GM18502 (cell line): ENCODE measurements at regions not wholly inside any gene's neighbourhood (a gene's known extent, or its start where the extent isn't known, plus 50 kb on each side); places are given as distances from the start of the nearest gene placed in this dataset.

Experiments
- ATAC-seq: cut with Tn5 transposase; IDR thresholded peaks from one replicate; pipeline ENCODE4 v1.9.1; 2021; ENCODE audit warnings: mild to moderate bottlenecking; ENCODE audit not compliant: unreplicated experiment, poor library complexity

DNA sequence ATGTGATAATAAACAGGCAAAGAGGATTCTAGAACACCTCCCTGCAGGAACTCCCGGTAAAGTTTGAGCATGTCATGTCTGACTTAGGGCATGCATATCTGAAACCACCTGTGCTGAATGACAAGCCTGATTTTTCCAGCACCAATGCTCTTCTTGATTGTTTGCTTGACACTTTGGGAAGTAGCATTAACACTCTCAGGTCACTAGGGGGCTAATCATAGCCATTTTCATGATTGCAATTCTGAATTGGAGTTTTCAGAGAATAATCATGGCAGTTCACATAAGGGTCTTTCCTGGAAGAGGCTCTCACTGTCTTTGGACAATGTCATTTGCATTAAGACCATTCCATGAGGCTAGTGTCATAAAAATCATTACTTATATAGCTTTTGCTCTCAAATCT is 234.4 kb upstream of the MTNR1B start:
- no peak for ATAC-seq

DNA sequence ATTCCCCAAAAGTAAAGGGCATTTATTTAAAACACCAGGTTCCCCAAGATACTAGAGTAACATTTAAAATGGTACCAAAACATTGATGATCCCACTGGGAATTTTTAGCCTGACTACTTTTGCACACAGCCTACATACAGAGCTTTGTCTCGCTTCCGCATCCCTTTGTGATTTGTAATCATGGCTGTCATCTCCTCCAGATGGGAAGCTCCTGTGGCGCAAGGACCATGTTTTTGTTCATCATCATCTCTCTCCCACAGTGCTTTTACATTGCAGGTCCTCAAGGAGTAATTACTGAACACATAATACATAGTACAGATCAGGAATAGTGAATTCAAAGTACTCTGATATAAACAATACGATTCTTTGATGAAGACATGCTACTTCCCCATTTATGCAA is 231.2 kb upstream of the MTNR1B start:
- no peak for ATAC-seq

DNA sequence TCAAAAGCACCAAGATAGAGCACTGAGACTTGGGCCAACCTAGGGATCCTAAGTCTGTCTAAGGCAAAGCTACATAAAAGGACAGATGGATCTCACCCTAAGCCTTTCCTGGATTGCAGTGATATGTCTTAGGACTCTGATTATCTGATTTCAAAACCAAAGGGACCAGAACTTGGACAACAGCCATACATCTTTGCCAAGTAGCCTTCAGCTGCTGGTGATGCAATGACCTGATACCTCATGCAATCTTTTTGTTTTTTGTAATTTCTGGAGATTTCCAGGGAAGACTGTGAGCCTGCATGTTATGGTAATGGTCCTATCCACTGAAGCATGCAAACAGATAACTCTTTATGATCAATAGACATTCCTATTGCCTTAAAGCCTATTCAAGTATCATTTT is 230.4 kb upstream of the MTNR1B start:
- no peak for ATAC-seq

DNA sequence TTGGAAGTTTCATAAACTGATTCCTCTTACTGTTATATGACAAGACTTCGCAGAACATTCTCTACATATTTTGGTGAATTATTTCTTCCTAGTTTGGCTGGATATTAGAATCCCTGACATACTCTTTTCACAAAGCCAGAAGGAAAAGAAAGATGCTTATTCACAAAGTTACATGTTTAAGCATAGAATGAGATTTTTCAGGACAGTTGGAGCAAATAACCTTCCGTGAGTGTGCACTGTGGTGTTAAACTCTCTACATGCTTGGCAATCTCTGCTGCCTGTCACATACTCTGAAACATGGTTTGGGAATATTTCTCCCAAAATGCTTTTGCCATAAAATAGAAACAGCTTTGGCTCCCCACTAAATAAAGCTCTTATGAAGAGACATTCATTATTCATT is 230.0 kb upstream of the MTNR1B start:
- ATAC-seq = no peak

DNA sequence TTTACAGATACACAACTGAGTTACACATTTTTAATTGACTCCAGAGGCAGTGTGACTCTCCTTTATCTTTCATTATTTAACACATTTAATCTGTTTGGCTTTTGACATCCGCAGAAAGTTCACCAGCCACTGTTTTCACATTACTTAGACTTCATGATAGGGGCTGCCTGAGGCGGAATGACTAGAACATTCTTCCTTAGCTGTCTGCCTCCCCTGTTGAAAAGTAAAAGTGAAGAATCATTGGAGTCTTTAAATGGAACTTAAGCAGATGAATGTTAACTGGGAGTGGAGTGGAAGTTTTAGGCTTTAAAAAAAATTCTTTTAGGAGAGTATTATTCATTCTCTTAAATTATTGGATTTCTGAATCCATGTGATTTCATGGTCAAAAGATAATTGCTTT is 229.2 kb upstream of the MTNR1B start:
- ATAC-seq = no peak

DNA sequence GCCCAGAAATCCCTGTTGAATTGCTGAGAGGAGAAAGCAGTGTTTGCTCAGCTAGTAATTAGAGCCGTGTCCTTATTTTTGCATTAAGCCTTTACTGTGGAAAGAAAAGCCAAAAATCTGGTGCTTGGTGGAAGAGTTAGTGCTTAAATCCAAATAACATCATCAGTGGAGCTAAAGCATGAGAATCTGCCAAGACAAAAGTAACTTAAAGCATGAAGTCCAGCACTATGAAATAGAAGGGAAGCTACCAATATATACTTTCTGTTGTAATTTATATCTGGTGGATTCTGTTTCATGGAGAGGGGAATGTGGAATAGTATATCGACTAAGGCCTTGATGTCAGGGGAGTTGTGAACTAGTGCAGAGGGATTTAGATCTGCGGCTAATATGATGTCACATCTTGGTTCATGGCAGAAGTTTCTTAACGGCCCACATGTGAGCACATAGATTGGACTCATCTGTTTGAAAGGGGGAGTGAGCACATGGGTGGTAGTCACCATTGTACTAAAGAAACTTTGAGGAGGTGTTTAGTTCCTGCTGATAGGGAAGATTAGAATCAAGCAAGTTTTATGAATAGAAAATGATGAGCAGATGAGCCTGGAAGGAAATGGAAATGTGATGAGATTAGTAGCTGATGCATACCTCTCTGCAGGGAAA is 224.4 kb upstream of the MTNR1B start:
- no peak for ATAC-seq

DNA sequence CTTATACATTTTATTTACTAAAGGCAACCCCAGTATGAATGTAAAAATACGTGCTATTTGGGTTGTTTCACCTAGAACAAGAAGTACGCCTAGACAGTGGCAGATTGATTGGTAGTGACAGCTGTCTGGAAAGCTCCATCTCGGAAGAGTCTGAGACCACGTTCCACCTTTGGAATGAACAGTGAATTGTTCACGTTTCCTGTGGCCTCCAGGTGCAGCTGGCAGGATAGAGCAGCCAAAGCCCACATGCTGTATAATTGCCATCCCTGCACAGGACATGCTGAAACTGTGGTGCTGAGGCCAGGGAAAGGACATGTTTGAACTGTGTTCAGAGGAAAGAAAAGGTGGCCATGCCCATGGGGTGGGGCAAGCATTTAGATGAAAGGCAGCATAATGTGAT is 218.7 kb upstream of the MTNR1B start:
- ATAC-seq = no peak

DNA sequence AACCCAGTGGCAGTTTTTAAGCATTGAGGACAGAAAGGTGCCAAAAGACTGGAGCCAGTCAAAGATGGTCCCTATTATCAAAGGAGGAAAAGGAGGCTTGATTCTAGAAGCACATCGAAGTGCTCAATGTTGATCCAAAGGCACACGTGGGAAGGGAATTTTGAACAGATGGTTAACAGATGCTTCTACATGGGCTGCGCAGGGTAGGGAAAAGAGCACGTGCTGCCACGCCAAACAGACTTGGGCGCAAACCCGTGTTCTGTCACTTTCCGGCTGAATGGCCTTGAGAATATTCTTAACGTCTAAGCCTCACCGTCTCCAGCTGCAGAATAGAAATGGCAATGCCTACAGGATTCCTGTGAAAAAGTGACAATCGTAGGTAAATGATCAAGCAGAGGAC is 217.9 kb upstream of the MTNR1B start:
- ATAC-seq = no peak

DNA sequence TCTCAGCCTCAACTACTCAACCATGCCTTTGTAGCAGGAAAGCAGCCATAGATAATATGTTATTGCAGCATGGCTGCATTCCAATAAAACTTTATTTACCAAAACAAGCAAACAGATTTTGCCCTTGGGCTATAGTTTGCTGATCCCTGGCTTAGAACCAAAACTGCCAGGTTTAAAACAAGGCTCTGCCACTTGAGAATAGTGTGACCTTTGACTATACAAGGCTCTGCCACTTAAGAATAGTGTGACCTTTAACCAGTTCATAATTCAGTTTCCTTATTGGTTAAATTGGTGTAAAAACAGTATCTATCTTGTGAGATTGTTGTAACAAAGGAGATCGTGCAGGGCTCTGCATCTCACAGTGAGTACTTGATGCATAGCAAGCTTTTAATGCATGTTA is 217.3 kb upstream of the MTNR1B start:
- ATAC-seq = no peak

DNA sequence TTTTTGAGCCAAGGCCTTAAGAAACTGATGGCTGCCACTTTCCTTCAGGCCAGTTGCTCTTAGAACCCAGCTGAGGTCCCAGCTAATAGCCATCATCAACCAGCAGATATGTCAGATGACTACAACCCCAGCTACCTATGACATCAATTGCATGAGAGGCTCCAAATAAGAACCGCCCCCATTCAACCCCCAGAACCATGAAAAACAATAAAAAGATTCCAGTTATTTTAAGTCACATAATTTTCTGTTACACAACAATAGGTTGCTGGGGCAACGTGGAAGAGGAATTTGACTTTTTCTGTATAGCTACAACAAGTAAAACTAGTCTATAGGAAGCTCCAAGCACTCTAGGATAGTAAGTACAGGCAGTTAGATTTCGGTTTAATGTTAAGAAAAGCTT is 216.3 kb upstream of the MTNR1B start:
- ATAC-seq = no peak

DNA sequence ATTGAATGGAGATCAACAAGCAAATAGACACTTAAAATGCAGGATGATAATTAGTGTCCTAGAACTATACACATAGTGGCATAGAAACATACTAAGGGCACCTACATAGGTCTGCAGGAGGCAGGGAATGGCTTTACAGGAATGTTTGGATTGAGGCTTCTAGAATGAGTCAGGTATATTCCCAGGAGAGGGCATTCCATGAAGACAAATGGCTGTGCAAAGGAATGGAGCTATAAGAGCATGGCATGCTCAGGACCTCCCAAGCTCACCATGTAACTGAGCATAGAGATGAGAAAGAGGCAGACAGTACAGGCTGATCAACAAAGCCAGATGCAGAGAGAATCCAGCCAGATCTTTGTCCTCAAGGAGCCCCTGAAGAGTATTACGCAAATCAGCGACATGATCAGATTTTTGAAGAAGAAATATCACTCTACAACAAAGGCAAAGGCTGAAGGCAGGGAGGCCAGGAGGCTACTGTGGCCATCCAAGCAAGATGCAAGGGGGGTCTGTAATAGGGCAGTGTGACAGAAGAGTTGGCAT is 211.1 kb upstream of the MTNR1B start:
- ATAC-seq = no peak

DNA sequence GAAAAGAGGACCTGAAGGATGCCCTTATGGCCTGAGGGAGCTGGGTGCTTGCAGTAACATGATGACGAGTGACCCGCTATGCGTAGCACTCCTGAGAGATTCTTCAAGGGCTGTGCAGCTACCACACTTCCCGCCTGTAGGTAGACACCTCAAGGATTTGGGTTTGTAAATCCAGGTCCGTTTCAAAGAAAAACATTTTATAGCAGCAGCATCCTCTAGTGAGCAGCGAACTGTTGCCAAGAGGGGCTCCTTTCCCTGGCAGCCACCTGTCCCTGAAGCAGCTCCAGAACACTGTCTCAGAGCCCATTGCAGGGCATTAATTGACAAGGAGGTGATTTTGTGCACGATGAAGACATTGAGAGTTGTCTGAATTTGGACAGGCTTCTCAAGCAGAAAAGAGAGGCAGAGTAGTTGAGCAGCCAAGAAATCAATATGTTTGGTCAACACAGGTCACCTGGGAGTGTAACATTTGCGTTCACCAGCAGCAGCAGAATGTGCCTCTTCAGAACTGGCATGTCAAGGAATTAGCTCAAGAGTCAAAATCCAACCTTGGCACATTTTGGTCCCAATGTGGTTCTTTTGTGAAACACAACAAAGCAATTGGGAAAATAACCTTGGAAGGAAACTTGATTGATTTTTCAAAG is 209.8 kb upstream of the MTNR1B start:
- ATAC-seq = no peak

DNA sequence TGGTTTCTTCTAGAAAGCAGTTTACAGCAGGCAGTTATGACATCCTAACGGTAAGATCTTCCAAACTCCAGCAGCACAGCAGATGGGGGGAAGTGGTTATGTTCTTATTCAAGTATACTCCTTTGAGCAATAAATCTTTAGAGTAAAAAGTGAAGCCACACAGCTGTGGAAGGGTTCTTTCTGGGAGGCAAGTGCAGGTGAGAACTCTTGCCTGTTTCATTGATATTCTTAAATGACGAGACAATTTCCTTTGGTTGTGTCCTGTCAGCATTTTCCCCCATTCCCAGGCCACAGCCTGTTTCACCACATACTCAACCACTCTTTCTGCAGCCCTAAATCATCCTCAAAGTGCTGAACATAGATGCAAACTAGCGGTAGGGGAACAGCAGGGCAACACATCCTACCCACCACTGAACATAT is 207.3 kb upstream of the MTNR1B start:
- ATAC-seq = no peak

DNA sequence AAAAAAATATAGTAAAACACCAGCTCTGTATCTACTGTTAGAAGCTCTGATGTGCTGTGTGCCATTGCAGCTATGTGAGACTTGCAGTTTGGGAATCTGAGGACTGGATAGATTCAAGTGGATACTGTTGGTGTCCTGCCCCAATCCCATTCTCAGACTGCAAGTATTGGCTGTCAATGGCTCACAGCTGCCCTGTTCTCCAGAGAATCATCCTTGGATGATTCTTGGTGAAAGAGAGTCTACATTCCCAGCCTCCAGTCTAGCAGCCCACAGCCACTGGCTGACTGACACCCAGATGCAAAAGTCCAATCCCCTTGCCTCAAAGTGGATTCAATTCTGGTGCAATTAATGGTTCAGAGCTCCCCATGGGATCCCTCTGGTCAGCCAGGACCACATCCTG is 206.1 kb upstream of the MTNR1B start:
- ATAC-seq = no peak

DNA sequence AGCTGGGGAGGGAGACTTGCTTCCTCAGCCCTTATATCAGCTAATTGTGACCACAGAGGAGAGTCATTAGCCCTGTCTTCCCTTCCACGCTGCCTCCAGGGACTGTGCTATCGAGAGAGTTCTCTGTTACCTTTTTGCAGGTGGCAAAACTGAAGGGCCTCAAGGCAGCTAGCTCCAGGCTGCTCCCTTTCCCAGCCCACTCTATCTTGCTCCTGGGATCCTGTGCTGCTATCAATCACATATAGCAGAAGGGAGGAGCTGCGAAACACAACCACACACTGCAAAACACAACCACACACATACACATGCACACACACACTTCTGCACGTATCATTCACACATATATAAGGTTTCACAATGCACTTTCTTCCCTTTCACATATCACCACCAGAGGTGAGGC is 205.3 kb upstream of the MTNR1B start:
- no peak for ATAC-seq

DNA sequence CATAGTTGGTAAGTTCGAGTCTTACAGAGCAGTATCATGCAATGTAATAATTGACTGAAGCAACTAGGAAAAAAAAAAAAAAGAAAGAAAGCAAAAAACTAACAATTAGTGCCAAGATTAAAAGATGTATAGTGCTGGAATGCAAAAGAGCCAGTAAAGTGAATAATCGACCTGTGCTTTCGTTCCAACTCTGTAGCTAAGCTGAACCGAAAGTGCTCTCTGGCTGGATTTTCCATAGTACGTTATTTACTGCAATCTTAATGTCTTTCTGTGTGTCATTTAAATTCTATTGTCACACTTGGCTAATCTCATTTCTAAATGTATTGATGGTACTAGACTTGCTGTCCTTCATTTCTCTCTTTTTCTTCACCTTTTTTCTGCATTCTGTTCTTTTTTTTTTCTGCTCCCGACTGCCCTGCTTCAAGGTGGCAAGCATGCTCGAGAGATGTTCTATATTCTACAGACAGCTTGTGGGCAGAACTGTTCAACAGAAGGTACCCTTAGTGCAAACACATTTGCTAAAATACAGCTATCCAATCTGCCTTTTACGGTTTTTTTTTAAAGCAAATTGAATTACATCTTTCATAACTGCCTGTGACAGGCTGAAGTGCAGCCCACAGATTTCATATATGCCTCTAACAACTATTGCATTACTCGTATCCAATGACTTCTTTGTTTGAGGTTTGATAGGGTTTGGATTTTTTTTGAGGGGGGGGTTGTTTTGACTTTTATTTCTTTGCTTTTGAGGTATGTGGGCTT is 204.2 kb upstream of the MTNR1B start:
- no peak for ATAC-seq

DNA sequence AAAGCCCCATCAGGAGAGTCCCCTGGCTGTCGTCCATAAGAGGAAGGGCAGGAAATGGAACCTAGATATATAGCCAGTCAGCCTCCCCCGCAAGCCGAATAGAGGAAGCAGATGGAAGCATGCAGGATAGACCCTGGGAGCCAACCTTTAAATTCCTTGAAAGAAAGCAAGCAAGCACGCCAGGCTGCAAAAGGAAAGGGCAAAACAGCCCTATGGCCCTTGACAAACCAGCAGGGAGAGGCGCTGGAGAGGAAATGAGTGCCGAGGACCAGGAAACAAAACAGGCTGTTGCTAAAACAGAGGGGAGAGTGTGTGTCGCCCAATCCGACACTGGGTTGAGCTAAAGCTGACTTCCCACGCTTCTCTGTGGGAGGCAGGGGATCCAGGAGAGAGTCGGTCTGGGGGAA is 203.5 kb upstream of the MTNR1B start:
- no peak for ATAC-seq

DNA sequence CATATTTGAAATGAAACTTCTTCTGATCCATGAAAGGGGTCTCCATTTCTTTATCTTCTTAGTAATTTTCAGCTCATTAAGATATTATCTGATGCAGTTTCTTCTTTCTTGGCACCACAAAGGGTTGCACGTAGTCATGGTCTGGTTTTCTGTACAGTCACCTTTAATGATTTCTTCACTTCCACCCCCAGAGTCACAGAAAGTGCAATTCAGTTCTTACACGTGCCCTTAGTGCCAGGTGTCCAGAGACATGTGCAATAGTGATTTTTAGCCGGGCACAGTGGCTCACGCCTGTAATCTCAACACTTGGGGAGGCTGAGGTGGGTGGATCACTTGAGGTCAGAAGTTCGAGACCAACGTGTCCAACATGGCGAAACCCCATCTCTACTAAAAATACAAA is 202.8 kb upstream of the MTNR1B start:
- no peak for ATAC-seq

DNA sequence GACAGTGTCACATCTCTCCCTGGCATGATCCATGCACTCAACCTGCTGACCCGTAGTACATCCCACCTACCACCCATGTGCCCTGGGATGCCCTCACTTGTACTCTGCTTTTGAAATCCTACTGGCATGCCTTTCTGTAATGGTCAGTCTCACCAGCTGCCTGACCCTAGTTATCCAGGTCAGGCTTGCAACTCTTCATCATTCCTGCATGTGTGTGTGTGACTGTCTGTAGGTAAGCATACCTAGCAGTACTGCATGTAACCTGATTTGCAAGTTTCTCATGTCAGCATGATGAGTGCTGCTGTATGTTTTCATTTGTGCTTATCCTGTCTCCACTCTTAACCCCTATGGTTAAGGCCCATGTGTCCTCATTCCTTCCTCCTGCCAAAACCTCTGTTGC is 202.0 kb upstream of the MTNR1B start:
- no peak for ATAC-seq

DNA sequence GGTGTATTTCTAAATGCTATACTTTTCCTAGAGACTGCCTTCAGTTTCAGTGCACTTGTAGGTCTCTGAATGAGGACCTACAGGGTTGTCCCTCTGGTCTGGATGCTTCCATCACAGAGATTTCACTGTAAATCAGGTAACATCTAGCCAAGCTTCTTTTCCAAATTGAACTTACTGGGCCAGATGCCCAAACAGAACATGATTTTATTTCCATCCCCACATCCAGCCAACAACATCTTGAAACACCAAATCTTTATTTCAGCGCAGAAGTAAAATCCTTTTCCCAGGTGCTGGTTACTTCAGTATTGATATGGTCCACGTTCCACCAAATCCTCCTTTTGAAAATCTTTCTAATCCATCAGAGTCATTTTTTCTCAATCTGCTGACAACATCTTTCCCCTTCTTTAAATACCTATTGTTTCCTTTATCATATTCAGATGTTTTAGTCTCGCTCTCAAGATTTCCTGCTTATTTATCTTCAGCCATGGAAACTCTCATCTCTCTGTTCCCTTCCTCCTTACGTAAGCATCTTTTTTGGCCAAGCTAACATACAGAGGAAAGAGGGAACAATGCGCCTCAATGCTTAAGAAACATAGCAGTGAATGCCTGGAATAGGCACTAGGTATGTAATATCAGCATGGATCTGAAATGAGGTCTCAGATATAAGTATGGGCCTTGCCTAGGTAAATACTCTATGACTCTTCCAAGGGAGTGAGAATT is 201.2 kb upstream of the MTNR1B start:
- ATAC-seq = no peak

DNA sequence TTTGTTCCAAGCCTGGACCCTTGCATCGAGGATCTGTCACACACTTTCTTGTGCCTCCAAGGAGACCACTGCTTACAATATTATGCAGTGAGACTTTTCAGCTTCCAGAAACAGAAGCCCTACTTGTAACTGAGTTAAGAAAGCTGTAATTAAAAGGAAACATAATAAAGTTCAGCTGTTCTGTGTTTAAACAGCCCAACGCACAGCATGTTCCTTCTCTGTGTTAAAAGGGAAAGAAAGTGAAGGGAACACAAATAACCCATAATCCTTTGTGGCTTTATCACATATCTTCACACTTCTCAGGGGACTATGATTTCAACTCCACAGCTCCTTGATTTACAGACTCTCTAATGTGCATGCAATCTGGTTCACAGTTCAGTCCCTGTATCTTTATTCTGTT is 200.3 kb upstream of the MTNR1B start:
- no peak for ATAC-seq
